Astrocyte (in vitro differentiated cells and primary cell): ENCODE measurements at regions not wholly inside any gene's neighbourhood (a gene's known extent, or its start where the extent isn't known, plus 50 kb on each side); places are given as distances from the start of the nearest gene placed in this dataset.

Source experiments
- DNase-seq: peaks from one replicate; pipeline ENCODE4 v3.0.0-alpha.2; 2010; ENCODE audit warnings: low read depth
- FAIRE-seq: peaks from 2 replicates; lab custom pipeline; 2011; peaks lifted over from hg19 to GRCh38; lab: Jason Lieb, UNC
- H2AFZ ChIP-seq: 2 replicates; pipeline ENCODE4 v1.6.0; 2012; ENCODE audit warnings: low read depth, low read length, inconsistent platforms
- H3K27ac ChIP-seq: 2 replicates; pipeline ENCODE4 v1.5.1; 2011; ENCODE audit warnings: low read depth, low read length, inconsistent platforms
- H3K27me3 ChIP-seq: 2 replicates; pipeline ENCODE4 v1.6.0; 2011; ENCODE audit warnings: low read length, inconsistent platforms; ENCODE audit not compliant: insufficient read depth
- H3K36me3 ChIP-seq: 2 replicates; pipeline ENCODE4 v1.5.1; 2011; ENCODE audit warnings: low read length, inconsistent platforms; ENCODE audit not compliant: insufficient read depth
- H3K4me1 ChIP-seq: 2 replicates; pipeline ENCODE4 v1.5.1; 2011; ENCODE audit warnings: low read length, inconsistent platforms; ENCODE audit not compliant: insufficient read depth
- H3K4me2 ChIP-seq: 2 replicates; pipeline ENCODE4 v1.6.0; 2012; ENCODE audit warnings: low read length, inconsistent platforms
- H3K4me3 ChIP-seq: 2 replicates; pipeline ENCODE4 v1.5.1; 2011; ENCODE audit warnings: low read depth, mild to moderate bottlenecking, low read length, inconsistent platforms; ENCODE audit not compliant: insufficient read depth
- H3K79me2 ChIP-seq: 2 replicates; pipeline ENCODE4 v1.6.0; 2012; ENCODE audit warnings: mild to moderate bottlenecking, low read length, inconsistent platforms; ENCODE audit not compliant: insufficient read depth
- H3K9ac ChIP-seq: 2 replicates; pipeline ENCODE4 v1.6.0; 2012; ENCODE audit warnings: mild to moderate bottlenecking, low read length, inconsistent platforms
- H3K9me3 ChIP-seq: 2 replicates; pipeline ENCODE4 v1.5.1; 2012; ENCODE audit warnings: low read depth, mild to moderate bottlenecking, low read length, inconsistent platforms; ENCODE audit not compliant: insufficient read depth
- H4K20me1 ChIP-seq: 2 replicates; pipeline ENCODE4 v1.6.0; 2012; ENCODE audit warnings: low read length, inconsistent platforms; ENCODE audit not compliant: insufficient read depth
- H3K27ac Mint-ChIP-seq: one replicate; pipeline ENCODE4 v1.8.0; 2021; ENCODE audit warnings: mild to moderate bottlenecking, mixed read lengths; ENCODE audit not compliant: unreplicated experiment
- H3K27me3 Mint-ChIP-seq: one replicate; pipeline ENCODE4 v1.8.0; 2021; ENCODE audit warnings: low read depth, mixed read lengths; ENCODE audit not compliant: unreplicated experiment
- H3K36me3 Mint-ChIP-seq: one replicate; pipeline ENCODE4 v1.8.0; 2021; ENCODE audit warnings: low read depth, mixed read lengths; ENCODE audit not compliant: unreplicated experiment
- H3K4me1 Mint-ChIP-seq: one replicate; pipeline ENCODE4 v1.8.0; 2021; ENCODE audit warnings: low read depth, mixed read lengths; ENCODE audit not compliant: unreplicated experiment
- H3K4me3 Mint-ChIP-seq: one replicate; pipeline ENCODE4 v1.8.0; 2021; ENCODE audit warnings: mild to moderate bottlenecking, moderate library complexity, mixed read lengths; ENCODE audit not compliant: unreplicated experiment
- H3K9me3 Mint-ChIP-seq: one replicate; pipeline ENCODE4 v1.8.0; 2021; ENCODE audit warnings: mild to moderate bottlenecking, mixed read lengths; ENCODE audit not compliant: unreplicated experiment
- EZH2 ChIP-seq: IDR thresholded peaks from 2 replicates; pipeline ENCODE4 v1.6.1; 2012; ENCODE audit warnings: mild to moderate bottlenecking, low read length, inconsistent platforms; ENCODE audit not compliant: insufficient read depth
- TF ChIP-seq, protein P1 (sequence below): IDR thresholded peaks from 2 replicates; pipeline ENCODE4 v1.5.1; 2011; ENCODE audit warnings: low read depth, mild to moderate bottlenecking, inconsistent platforms, low read length, moderate library complexity; ENCODE audit not compliant: insufficient read depth

DNA sequence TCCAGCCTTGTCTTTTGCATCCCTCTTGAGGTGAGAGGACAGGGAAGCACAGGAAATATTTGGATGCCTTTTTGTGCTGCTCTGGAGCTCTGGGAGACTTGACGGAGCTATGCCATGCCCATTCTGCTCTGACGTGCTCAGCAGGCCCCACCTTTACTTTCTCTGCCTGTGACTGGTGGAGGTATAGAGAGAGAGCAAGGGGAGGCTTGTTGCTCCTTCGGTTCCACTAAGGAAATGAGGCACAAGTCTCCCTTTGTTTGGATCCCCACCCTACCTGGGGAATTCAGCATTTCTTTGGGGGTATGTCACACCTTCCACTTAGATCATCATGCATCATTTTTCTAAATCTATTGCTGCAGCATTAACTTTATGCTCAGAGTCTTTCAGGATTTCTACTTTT lies 121.8 kb upstream of the CNTLN start:
- DNase-seq (no peak), FAIRE-seq (no peak)
- Histone ChIP-seq H3K79me2 (no peaks in the 10 kb centered on the region), H3K27me3 (no peaks in the 10 kb centered on the region), H3K4me2 (no peak overlapping the region), H3K9me3 (no peaks in the 10 kb centered on the region), H4K20me1 (no peaks in the 10 kb centered on the region), H3K9ac (no peak overlapping the region), H3K4me3 (no peak overlapping the region), H3K27ac (no peak overlapping the region), H3K36me3 (no peaks in the 10 kb centered on the region), H3K4me1 (peaks cover 2% of the 10 kb centered on the region), H2AFZ (no peak overlapping the region)
- Mint-ChIP-seq H3K36me3 (no peaks in the 10 kb centered on the region), H3K9me3 (no peaks in the 10 kb centered on the region), H3K27ac (no peak overlapping the region), H3K4me3 (no peak overlapping the region), H3K4me1 (no peaks in the 10 kb centered on the region), H3K27me3 (no peaks in the 10 kb centered on the region)
- no peak for TF ChIP-seq EZH2
- TF ChIP-seq, protein P1, sequence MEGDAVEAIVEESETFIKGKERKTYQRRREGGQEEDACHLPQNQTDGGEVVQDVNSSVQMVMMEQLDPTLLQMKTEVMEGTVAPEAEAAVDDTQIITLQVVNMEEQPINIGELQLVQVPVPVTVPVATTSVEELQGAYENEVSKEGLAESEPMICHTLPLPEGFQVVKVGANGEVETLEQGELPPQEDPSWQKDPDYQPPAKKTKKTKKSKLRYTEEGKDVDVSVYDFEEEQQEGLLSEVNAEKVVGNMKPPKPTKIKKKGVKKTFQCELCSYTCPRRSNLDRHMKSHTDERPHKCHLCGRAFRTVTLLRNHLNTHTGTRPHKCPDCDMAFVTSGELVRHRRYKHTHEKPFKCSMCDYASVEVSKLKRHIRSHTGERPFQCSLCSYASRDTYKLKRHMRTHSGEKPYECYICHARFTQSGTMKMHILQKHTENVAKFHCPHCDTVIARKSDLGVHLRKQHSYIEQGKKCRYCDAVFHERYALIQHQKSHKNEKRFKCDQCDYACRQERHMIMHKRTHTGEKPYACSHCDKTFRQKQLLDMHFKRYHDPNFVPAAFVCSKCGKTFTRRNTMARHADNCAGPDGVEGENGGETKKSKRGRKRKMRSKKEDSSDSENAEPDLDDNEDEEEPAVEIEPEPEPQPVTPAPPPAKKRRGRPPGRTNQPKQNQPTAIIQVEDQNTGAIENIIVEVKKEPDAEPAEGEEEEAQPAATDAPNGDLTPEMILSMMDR = no peak

DNA sequence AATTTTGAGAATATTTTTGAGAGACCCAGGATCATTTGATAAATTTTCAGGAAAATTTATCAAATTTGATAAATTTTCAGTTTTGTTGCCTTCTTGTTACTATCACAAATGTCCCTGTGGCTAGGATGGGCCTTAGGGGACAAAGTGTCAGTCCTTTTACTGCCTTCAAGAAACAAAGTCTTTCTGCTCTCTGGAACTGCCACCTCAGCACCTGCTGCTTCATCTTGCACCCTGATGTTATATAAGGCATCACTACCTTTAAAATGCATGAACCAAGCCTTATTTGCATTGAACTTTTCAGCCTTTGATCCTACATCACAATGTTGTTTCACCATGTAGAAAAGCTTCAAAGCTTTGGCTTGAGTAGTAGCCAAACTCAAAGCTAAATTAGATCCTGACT lies 123.0 kb upstream of the CNTLN start:
- no peaks in the 10 kb centered on the region for H3K27me3 Mint-ChIP-seq
- Histone ChIP-seq H4K20me1 (no peaks in the 10 kb centered on the region), H3K27me3 (no peaks in the 10 kb centered on the region), H3K27ac (no peak overlapping the region), H3K4me1 (no peaks in the 10 kb centered on the region), H3K4me2 (no peak overlapping the region), H3K79me2 (no peaks in the 10 kb centered on the region), H3K9me3 (no peaks in the 10 kb centered on the region), H2AFZ (no peak overlapping the region), H3K36me3 (no peaks in the 10 kb centered on the region), H3K9ac (no peak overlapping the region), H3K4me3 (no peak overlapping the region)
- no peaks in the 10 kb centered on the region for H3K36me3 Mint-ChIP-seq
- H3K9me3 Mint-ChIP-seq = no peaks in the 10 kb centered on the region
- no peak for TF ChIP-seq EZH2
- TF ChIP-seq, protein P1 = no peak
- no peak overlapping the region for H3K4me3 Mint-ChIP-seq
- no peaks in the 10 kb centered on the region for H3K4me1 Mint-ChIP-seq
- DNase-seq (no peak), FAIRE-seq (no peak)
- H3K27ac Mint-ChIP-seq = no peak overlapping the region

DNA sequence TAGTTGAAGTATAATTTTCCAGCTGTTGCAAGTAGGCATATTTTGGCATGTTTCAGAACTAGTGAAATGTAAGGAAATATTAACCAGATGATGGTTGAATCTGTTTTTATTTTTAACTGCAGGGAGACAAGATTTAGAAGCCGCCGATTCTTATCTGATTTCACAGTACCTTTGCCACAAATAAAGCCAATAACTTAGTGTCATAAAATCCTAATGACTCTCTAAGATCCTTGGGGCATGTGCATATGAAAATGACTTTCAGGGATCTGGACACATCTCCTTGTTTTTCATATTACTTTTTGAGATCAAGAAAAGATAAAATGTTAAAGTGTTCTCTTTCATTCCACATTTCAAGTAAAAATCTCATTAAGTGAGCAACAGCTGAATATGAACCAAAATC lies 125.8 kb upstream of the CNTLN start:
- no peak overlapping the region for H3K4me2 ChIP-seq
- H3K9me3 ChIP-seq = no peaks in the 10 kb centered on the region
- Mint-ChIP-seq H3K27me3 (no peaks in the 10 kb centered on the region), H3K27ac (no peak overlapping the region), H3K36me3 (no peaks in the 10 kb centered on the region), H3K4me3 (no peak overlapping the region), H3K9me3 (no peaks in the 10 kb centered on the region), H3K4me1 (peaks cover 7% of the 10 kb centered on the region)
- H3K4me3 ChIP-seq = no peak overlapping the region
- TF ChIP-seq EZH2 = no peak
- TF ChIP-seq, protein P1 = no peak
- H3K36me3 ChIP-seq = no peaks in the 10 kb centered on the region
- H3K4me1 ChIP-seq = no peaks in the 10 kb centered on the region
- DNase-seq = no peak
- H2AFZ ChIP-seq = no peak overlapping the region
- no peaks in the 10 kb centered on the region for H4K20me1 ChIP-seq
- no peaks in the 10 kb centered on the region for H3K79me2 ChIP-seq
- H3K27ac ChIP-seq = no peak overlapping the region
- FAIRE-seq = no peak
- H3K27me3 ChIP-seq = no peaks in the 10 kb centered on the region
- no peak overlapping the region for H3K9ac ChIP-seq
